Caco-2 (cell line): ENCODE measurements at regions not wholly inside any gene's neighbourhood (a gene's known extent, or its start where the extent isn't known, plus 50 kb on each side); places are given as distances from the start of the nearest gene placed in this dataset.
A peak's percentile ranks its signal among the peaks of the same experiment; 100 is the strongest.
"Not testable (repeated sequence)": the region's sequence is repeated elsewhere in the genome, so short reads cannot be mapped to it uniquely, and the experiment has no call there.

ENCODE experiments used
- BruUV-seq: library from RNA; stranded (reverse); fragments of 400-500 nt; replicated peaks from 2 replicates; lab custom pipeline; 2021; lab: Mats Ljungman, UMichigan
- CTCF ChIA-PET: fragments of 300-600 bp; sonication (Branson Sonifier 250); formaldehyde crosslinking; loops from one replicate; lab custom pipeline; 2022; ENCODE audit warnings: antibody characterized with exemption; lab: Charles Lee
- POLR2A ChIA-PET: fragments of 300-600 bp; sonication (Branson Sonifier 250); formaldehyde crosslinking; loops from one replicate; lab custom pipeline; 2022; ENCODE audit warnings: antibody characterized with exemption; lab: Charles Lee
- DNase-seq, 2 experiments: peaks; one replicate each; pipeline versions ENCODE4 v3.0.0 to v3.0.0-alpha.2; 2020 to 2022
- H3K27me3 ChIP-seq: replicated peaks from 2 replicates; pipeline ENCODE4 v1.6.0; 2011; ENCODE audit warnings: low read length; ENCODE audit not compliant: control insufficient read depth, insufficient read depth
- H3K36me3 ChIP-seq: 2 replicates; pipeline ENCODE4 v1.5.1; 2011; ENCODE audit warnings: low read length; ENCODE audit not compliant: control insufficient read depth, insufficient read depth
- H3K4me1 ChIP-seq: fragments of 250-450 bp; sonication (Bioruptor Pico); 2 replicates; pipeline ENCODE4 v1.5.1; 2020; ENCODE audit warnings: mild to moderate bottlenecking
- H3K4me3 ChIP-seq: 2 replicates; pipeline ENCODE4 v1.5.1; 2011; ENCODE audit warnings: low read depth, mild to moderate bottlenecking, control low read depth, low read length
- H3K9me3 ChIP-seq: fragments of 250-450 bp; sonication (Bioruptor Pico); 2 replicates; pipeline ENCODE4 v1.5.1; 2020; ENCODE audit warnings: mild to moderate bottlenecking, moderate library complexity
- H3K27ac Mint-ChIP-seq: one replicate; pipeline ENCODE4 v1.8.0; 2022; ENCODE audit warnings: mixed read lengths; ENCODE audit not compliant: unreplicated experiment
- H3K27me3 Mint-ChIP-seq: one replicate; pipeline ENCODE4 v1.8.0; 2022; ENCODE audit warnings: mixed read lengths; ENCODE audit not compliant: insufficient read depth, unreplicated experiment
- H3K36me3 Mint-ChIP-seq: one replicate; pipeline ENCODE4 v1.8.0; 2022; ENCODE audit warnings: mild to moderate bottlenecking, mixed read lengths; ENCODE audit not compliant: insufficient read depth, unreplicated experiment
- H3K4me1 Mint-ChIP-seq: one replicate; pipeline ENCODE4 v1.8.0; 2022; ENCODE audit warnings: low read depth, mixed read lengths; ENCODE audit not compliant: unreplicated experiment
- H3K4me3 Mint-ChIP-seq: one replicate; pipeline ENCODE4 v1.8.0; 2022; ENCODE audit warnings: mild to moderate bottlenecking, moderate library complexity, mixed read lengths; ENCODE audit not compliant: unreplicated experiment
- H3K9me3 Mint-ChIP-seq: one replicate; pipeline ENCODE4 v1.8.0; 2022; ENCODE audit warnings: mixed read lengths; ENCODE audit not compliant: unreplicated experiment
- intact Hi-C: fragments of 100-400 bp; cut with micrococcal nuclease; formaldehyde crosslinking; loops from one replicate; pipeline ENCODE4 v1.10.0; 2022; ENCODE audit not compliant: unreplicated experiment
- TF ChIP-seq, protein P1 (sequence below), 2 experiments: fragments of 200-600 bp in 1 of 2; IDR thresholded peaks; 1 replicate in 1 of 2; 2 replicates in 1 of 2; pipeline versions ENCODE4 v1.5.1 to v1.8.0; 2011 to 2022; ENCODE audit warnings: antibody characterized with exemption in 1 of 2, control low read depth in 1 of 2, inconsistent platforms in 1 of 2, low read depth in 1 of 2, low read length in 1 of 2, mild to moderate bottlenecking in 1 of 2, moderate library complexity in 1 of 2; ENCODE audit not compliant: insufficient read depth in 1 of 2, severe bottlenecking in 1 of 2, unreplicated experiment in 1 of 2

DNA sequence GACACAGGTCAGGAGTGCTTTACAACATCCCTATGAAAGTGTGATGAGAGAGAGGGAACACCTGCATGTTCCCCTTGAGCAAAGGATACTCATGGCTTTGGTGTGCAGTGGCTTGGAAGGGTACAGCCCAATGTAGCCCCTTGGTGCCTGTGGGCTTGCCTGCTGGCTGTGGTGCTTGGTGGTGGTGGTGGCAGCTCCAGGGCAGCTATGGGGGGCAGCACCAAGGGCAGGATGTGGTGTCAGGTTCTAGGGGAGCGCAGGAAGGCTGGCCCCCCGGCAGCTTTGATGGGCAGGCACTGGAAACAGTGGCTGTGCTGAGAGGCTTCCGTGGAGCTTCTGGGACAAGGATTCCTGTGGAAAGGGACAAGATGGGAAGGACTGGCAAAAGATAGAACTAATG is 464.0 kb upstream of the ZMIZ1 start:
- POLR2A ChIA-PET = no interaction called here
- intact Hi-C loops = no loop called here
- no peaks in the 10 kb centered on the region for H3K4me1 Mint-ChIP-seq
- CTCF ChIA-PET = no interaction called here
- H3K27ac Mint-ChIP-seq = no peak overlapping the region
- peaks cover under 1% of the 10 kb centered on the region for H3K9me3 Mint-ChIP-seq
- H3K27me3 Mint-ChIP-seq = no peaks in the 10 kb centered on the region
- H3K36me3 ChIP-seq = no peaks in the 10 kb centered on the region
- no peak overlapping the region for H3K4me3 ChIP-seq
- H3K4me3 Mint-ChIP-seq = no peak overlapping the region
- TF ChIP-seq, protein P1, sequence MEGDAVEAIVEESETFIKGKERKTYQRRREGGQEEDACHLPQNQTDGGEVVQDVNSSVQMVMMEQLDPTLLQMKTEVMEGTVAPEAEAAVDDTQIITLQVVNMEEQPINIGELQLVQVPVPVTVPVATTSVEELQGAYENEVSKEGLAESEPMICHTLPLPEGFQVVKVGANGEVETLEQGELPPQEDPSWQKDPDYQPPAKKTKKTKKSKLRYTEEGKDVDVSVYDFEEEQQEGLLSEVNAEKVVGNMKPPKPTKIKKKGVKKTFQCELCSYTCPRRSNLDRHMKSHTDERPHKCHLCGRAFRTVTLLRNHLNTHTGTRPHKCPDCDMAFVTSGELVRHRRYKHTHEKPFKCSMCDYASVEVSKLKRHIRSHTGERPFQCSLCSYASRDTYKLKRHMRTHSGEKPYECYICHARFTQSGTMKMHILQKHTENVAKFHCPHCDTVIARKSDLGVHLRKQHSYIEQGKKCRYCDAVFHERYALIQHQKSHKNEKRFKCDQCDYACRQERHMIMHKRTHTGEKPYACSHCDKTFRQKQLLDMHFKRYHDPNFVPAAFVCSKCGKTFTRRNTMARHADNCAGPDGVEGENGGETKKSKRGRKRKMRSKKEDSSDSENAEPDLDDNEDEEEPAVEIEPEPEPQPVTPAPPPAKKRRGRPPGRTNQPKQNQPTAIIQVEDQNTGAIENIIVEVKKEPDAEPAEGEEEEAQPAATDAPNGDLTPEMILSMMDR (IDR thresholded peaks at IDR 0.05; ENCODE audit: insufficient read depth in 1 of 2, low read depth in 1 of 2, low read length in 1 of 2, severe bottlenecking in 1 of 2, unreplicated experiment in 1 of 2) = no peak
- no peaks in the 10 kb centered on the region for H3K36me3 Mint-ChIP-seq
- H3K27me3 ChIP-seq = no peaks in the 10 kb centered on the region
- H3K4me1 ChIP-seq = no peaks in the 10 kb centered on the region
- no peak for DNase-seq
- peaks cover 15% of the 10 kb centered on the region for H3K9me3 ChIP-seq
- no TSS peak for BruUV-seq

DNA sequence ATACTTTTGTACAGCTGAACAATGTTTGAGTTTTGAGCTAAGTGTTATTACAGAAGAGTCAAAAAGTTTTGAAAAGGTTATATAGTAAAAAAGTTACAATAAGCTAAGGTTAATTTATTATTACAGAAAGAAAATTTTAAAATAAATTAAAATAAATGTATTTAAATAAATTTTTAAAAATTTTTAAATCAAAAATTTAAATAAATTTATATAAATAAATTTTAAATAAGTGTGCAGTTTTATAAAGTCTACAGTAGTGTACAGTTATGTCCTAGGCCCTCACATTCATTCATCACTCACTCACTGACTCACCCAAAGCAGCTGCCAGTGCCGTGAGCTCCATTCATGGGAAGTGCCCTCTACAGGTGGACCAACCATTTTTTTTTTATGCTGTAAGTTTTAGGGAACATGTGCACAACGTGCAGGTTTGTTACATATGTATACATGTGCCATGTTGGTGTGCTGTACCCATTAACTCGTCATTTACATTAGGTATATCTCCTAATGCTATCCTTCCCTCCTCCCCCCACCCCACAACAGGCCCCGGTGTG is 462.9 kb upstream of the ZMIZ1 start:
- peaks cover 10% of the 10 kb centered on the region for H3K9me3 Mint-ChIP-seq
- POLR2A ChIA-PET = interaction anchor here (0.6 kb wide), 1 partner anchor 299 kb away, joined by 3 read pairs; no protein-coding TSS in a partner anchor
- no peaks in the 10 kb centered on the region for H3K4me1 ChIP-seq
- H3K4me3 Mint-ChIP-seq = no peak overlapping the region
- intact Hi-C loops = no loop called here
- no peaks in the 10 kb centered on the region for H3K36me3 ChIP-seq
- no peak overlapping the region for H3K27ac Mint-ChIP-seq
- no peaks in the 10 kb centered on the region for H3K4me1 Mint-ChIP-seq
- H3K9me3 ChIP-seq = peaks cover 18% of the 10 kb centered on the region
- DNase-seq = no peak
- H3K27me3 ChIP-seq = no peaks in the 10 kb centered on the region
- CTCF ChIA-PET = interaction anchor here (0.6 kb wide), 3 partner anchors 17 to 303 kb away, joined by 3 to 4 read pairs (median 3); no protein-coding TSS in a partner anchor
- no TSS peak for BruUV-seq
- TF ChIP-seq, protein P1 (IDR thresholded peaks at IDR 0.05; ENCODE audit: insufficient read depth in 1 of 2, low read depth in 1 of 2, low read length in 1 of 2, severe bottlenecking in 1 of 2, unreplicated experiment in 1 of 2) = peak; percentile 6 to 16
- no peak overlapping the region for H3K4me3 ChIP-seq
- H3K36me3 Mint-ChIP-seq = no peaks in the 10 kb centered on the region
- no peaks in the 10 kb centered on the region for H3K27me3 Mint-ChIP-seq

DNA sequence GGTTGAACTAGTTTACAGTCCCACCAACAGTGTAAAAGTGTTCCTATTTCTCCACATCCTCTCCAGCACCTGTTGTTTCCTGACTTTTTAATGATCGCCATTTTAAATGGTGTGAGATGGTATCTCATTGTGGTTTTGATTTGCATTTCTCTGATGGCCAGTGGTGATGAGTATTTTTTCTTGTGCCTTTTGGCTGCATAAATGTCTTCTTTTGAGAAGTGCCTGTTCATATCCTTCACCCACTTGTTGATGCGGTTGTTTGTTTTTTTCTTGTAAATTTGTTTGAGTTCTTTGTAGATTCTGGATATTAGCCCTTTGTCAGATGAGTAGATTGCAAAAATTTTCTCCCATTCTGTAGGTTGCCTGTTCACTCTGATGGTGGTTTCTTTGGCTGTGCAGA is 462.0 kb upstream of the ZMIZ1 start:
- POLR2A ChIA-PET, CTCF ChIA-PET: not testable (repeated sequence)

More for the DNA sequence above, 462.0 kb upstream of the ZMIZ1 start:
- H3K27me3 Mint-ChIP-seq, H3K27ac Mint-ChIP-seq, H3K36me3 Mint-ChIP-seq, H3K27me3 ChIP-seq, H3K9me3 Mint-ChIP-seq, BruUV-seq, H3K4me1 Mint-ChIP-seq, DNase-seq, intact Hi-C loops, H3K4me3 ChIP-seq, H3K4me1 ChIP-seq, H3K36me3 ChIP-seq, H3K4me3 Mint-ChIP-seq: not testable (repeated sequence)
- H3K9me3 ChIP-seq = peaks cover 18% of the 10 kb centered on the region
